Loucy (cell line): ENCODE measurements at regions not wholly inside any gene's neighbourhood (a gene's known extent, or its start where the extent isn't known, plus 50 kb on each side); places are given as distances from the start of the nearest gene placed in this dataset.

Experiments used
- H2AFZ ChIP-seq: fragments of 200-600 bp; sonication (generic); 2 replicates; pipeline ENCODE4 v1.6.0; 2016; ENCODE audit warnings: antibody characterized with exemption, mild to moderate bottlenecking, low read length, moderate library complexity
- H3F3A ChIP-seq: fragments of 200-600 bp; 2 replicates; pipeline ENCODE4 v1.6.0; 2016; ENCODE audit warnings: antibody characterized with exemption, low read depth, mild to moderate bottlenecking
- H3K27me3 ChIP-seq: fragments of 200-600 bp; sonication (generic); 2 replicates; pipeline ENCODE4 v1.6.1; 2014; ENCODE audit warnings: low read length, mild to moderate bottlenecking; ENCODE audit not compliant: insufficient read depth, poor library complexity, severe bottlenecking
- H3K36me3 ChIP-seq: fragments of 200-600 bp; sonication (generic); 2 replicates; pipeline ENCODE4 v1.6.1; 2016; ENCODE audit warnings: low read length; ENCODE audit not compliant: insufficient read depth
- H3K4me1 ChIP-seq: fragments of 200-600 bp; sonication (generic); 2 replicates; pipeline ENCODE4 v1.5.1; 2014; ENCODE audit warnings: low read length, mild to moderate bottlenecking; ENCODE audit not compliant: insufficient read depth, poor library complexity, severe bottlenecking
- H3K4me2 ChIP-seq: fragments of 200-600 bp; sonication (generic); 2 replicates; pipeline ENCODE4 v1.6.0; 2014; ENCODE audit warnings: antibody characterized with exemption, low read length, low read depth, mild to moderate bottlenecking; ENCODE audit not compliant: poor library complexity, severe bottlenecking
- H3K4me3 ChIP-seq: fragments of 200-600 bp; sonication (generic); 2 replicates; pipeline ENCODE4 v1.5.1; 2014; ENCODE audit warnings: low read length, mild to moderate bottlenecking, mixed read lengths; ENCODE audit not compliant: poor library complexity, severe bottlenecking
- H3K79me2 ChIP-seq: fragments of 200-600 bp; sonication (generic); 2 replicates; pipeline ENCODE4 v1.6.1; 2014; ENCODE audit warnings: low read length; ENCODE audit not compliant: insufficient read depth
- H3K9ac ChIP-seq: fragments of 200-600 bp; sonication (generic); 2 replicates; pipeline ENCODE4 v1.6.0; 2014; ENCODE audit warnings: mild to moderate bottlenecking, low read depth, low read length, moderate library complexity; ENCODE audit not compliant: poor library complexity, severe bottlenecking
- H3K9me2 ChIP-seq: fragments of 200-600 bp; sonication (generic); replicated peaks from 2 replicates; pipeline ENCODE4 v1.6.1; 2016; ENCODE audit warnings: low read depth, low read length, mixed read lengths
- H3K9me3 ChIP-seq: fragments of 200-600 bp; sonication (generic); 2 replicates; pipeline ENCODE4 v1.6.1; 2014; ENCODE audit warnings: mild to moderate bottlenecking, antibody characterized with exemption, low read length, low read depth; ENCODE audit not compliant: insufficient read depth
- H4K20me1 ChIP-seq: fragments of 200-600 bp; sonication (generic); 2 replicates; pipeline ENCODE4 v1.6.0; 2014; ENCODE audit warnings: antibody characterized with exemption, low read length, mild to moderate bottlenecking; ENCODE audit not compliant: insufficient read depth, poor library complexity, severe bottlenecking
- CTCF ChIP-seq: fragments of 200-600 bp; sonication (generic); conservative IDR thresholded peaks from 2 replicates; pipeline ENCODE4 v1.5.1; 2014; ENCODE audit warnings: mild to moderate bottlenecking, antibody characterized with exemption, low read length
- EZH2phosphoT487 ChIP-seq: fragments of 200-600 bp; IDR thresholded peaks from 2 replicates; pipeline ENCODE4 v1.6.1; 2018; ENCODE audit warnings: antibody characterized with exemption, mild to moderate bottlenecking, moderate library complexity, borderline replicate concordance

- Histone ChIP-seq H3K9ac (no peak overlapping the region), H2AFZ (no peak overlapping the region), H4K20me1 (no peaks in the 10 kb centered on the region), H3K27me3 (no peaks in the 10 kb centered on the region), H3K36me3 (no peaks in the 10 kb centered on the region), H3K4me2 (no peak overlapping the region), H3K4me3 (no peak overlapping the region), H3K9me2 (no peaks in the 10 kb centered on the region), H3K79me2 (no peaks in the 10 kb centered on the region), H3F3A (no peaks in the 10 kb centered on the region), H3K4me1 (no peaks in the 10 kb centered on the region), H3K9me3 (0 out of 2 replicates have a peak, but pooled peaks cover 6% of the 10 kb centered on the region)
- TF ChIP-seq CTCF (no peak), EZH2phosphoT487 (no peak)
Measured at GRCh38 chr5:8034852-8035251, 165.9 kb downstream of the MTRR start.

GRCh38 chr5:8048920-8049319, 180.0 kb downstream of the MTRR start:
- Histone ChIP-seq H3F3A (no peaks in the 10 kb centered on the region), H3K4me2 (no peak overlapping the region), H3K27me3 (no peaks in the 10 kb centered on the region), H3K36me3 (no peaks in the 10 kb centered on the region), H3K9me3 (no peaks in the 10 kb centered on the region; the same call in 1 of the 2 replicates), H2AFZ (no peak overlapping the region), H3K79me2 (no peaks in the 10 kb centered on the region), H3K9me2 (no peaks in the 10 kb centered on the region), H4K20me1 (no peaks in the 10 kb centered on the region), H3K4me3 (no peak overlapping the region), H3K9ac (no peak overlapping the region), H3K4me1 (no peaks in the 10 kb centered on the region)
- TF ChIP-seq CTCF (no peak), EZH2phosphoT487 (no peak)

- H3K9me3 ChIP-seq, result no peaks in the 10 kb centered on the region; the same call in 1 of the 2 replicates
- H4K20me1 ChIP-seq, result no peaks in the 10 kb centered on the region
- H2AFZ ChIP-seq, result no peak overlapping the region
- no peaks in the 10 kb centered on the region for H3K27me3 ChIP-seq
- no peak overlapping the region for H3K4me3 ChIP-seq
- no peaks in the 10 kb centered on the region for H3K4me1 ChIP-seq
- H3F3A ChIP-seq, result no peaks in the 10 kb centered on the region
- H3K4me2 ChIP-seq, result no peak overlapping the region
- H3K9me2 ChIP-seq, result no peaks in the 10 kb centered on the region
- H3K9ac ChIP-seq, result no peak overlapping the region
- no peaks in the 10 kb centered on the region for H3K79me2 ChIP-seq
- H3K36me3 ChIP-seq, result no peaks in the 10 kb centered on the region
- TF ChIP-seq CTCF, result no peak
- TF ChIP-seq EZH2phosphoT487, result no peak
Measured at GRCh38 chr5:8050616-8051175, 181.7 kb downstream of the MTRR start.
